IPS-NIHi7 (cell line): ENCODE measurements at regions not wholly inside any gene's neighbourhood (a gene's known extent, or its start where the extent isn't known, plus 50 kb on each side); places are given as distances from the start of the nearest gene placed in this dataset.
A peak's percentile ranks its signal among the peaks of the same experiment; 100 is the strongest.

Source experiments
- DNase-seq: peaks from one replicate; pipeline ENCODE4 v3.0.0; 2012; ENCODE audit warnings: mixed read lengths; ENCODE audit errors: extremely low spot score

- no peak for DNase-seq
Measured at GRCh38 chr15:97087006-97087741, 756.7 kb downstream of the NR2F2 start.

- no peak for DNase-seq
Measured at GRCh38 chr15:97091093-97091492, 760.6 kb downstream of the NR2F2 start.

GRCh38 chr15:97092656-97093055 lies 762.2 kb downstream of the NR2F2 start:
- DNase-seq: no peak

- DNase-seq: no peak
Measured at GRCh38 chr15:97096303-97096835, 765.9 kb downstream of the NR2F2 start.

- DNase-seq: no peak
Measured at GRCh38 chr15:97099040-97099439, 768.5 kb downstream of the NR2F2 start.

- no peak for DNase-seq
Measured at GRCh38 chr15:97101572-97101971, 771.1 kb downstream of the NR2F2 start.

GRCh38 chr15:97114900-97115760 lies 784.6 kb downstream of the NR2F2 start:
- DNase-seq: no peak

GRCh38 chr15:97115761-97116070 lies 785.2 kb downstream of the NR2F2 start:
- DNase-seq: no peak

GRCh38 chr15:97124790-97125189 lies 794.3 kb downstream of the NR2F2 start:
- DNase-seq: no peak

GRCh38 chr15:97126553-97127233 lies 796.2 kb downstream of the NR2F2 start:
- DNase-seq: peak; percentile 47

GRCh38 chr15:97129674-97130073 lies 799.2 kb downstream of the NR2F2 start:
- DNase-seq: no peak

GRCh38 chr15:97140216-97140615 lies 809.7 kb downstream of the NR2F2 start:
- no peak for DNase-seq

GRCh38 chr15:97141360-97141759 lies 810.9 kb downstream of the NR2F2 start:
- DNase-seq: no peak

- no peak for DNase-seq
Measured at GRCh38 chr15:97141871-97142270, 811.4 kb downstream of the NR2F2 start.

- no peak for DNase-seq
Measured at GRCh38 chr15:97143592-97144376, 813.3 kb downstream of the NR2F2 start.

- DNase-seq: no peak
Measured at GRCh38 chr15:97144377-97144711, 813.8 kb downstream of the NR2F2 start.

- DNase-seq: no peak
Measured at GRCh38 chr15:97146929-97147870, 813.3 kb upstream of the ARRDC4 start.

- no peak for DNase-seq
Measured at GRCh38 chr15:97153356-97153965, 807.0 kb upstream of the ARRDC4 start.

- DNase-seq: no peak
Measured at GRCh38 chr15:97156739-97157265, 803.7 kb upstream of the ARRDC4 start.
